ENCODE measurements at regions not wholly inside any gene's neighbourhood (a gene's known extent, or its start where the extent isn't known, plus 50 kb on each side); places are given as distances from the start of the nearest gene placed in this dataset.

GRCh38 chrX:121160987-121161386, 113.6 kb downstream of the GLUD2 start:
- TF ChIP-seq CTCF (IDR thresholded peaks at IDR 0.05) (no peak), EZH2 (IDR thresholded peaks at IDR 0.05; ENCODE audit: borderline replicate concordance, insufficient read depth, low read depth, low read length, poor library complexity, severe bottlenecking) (no peak)

Data from B cell (primary cell).